PC-3 (cell line): ENCODE measurements at regions not wholly inside any gene's neighbourhood (a gene's known extent, or its start where the extent isn't known, plus 50 kb on each side); places are given as distances from the start of the nearest gene placed in this dataset.

Source experiments
- ATAC-seq: fragments of 200-7000 bp; cut with Tn5 transposase; 2 replicates; pipeline ENCODE4 v1.9.1; 2020; ENCODE audit warnings: mild to moderate bottlenecking, moderate library complexity
- BruUV-seq: library from RNA; stranded (reverse); fragments of 400-500 nt; replicated peaks from 2 replicates; lab custom pipeline; 2021; lab: Mats Ljungman, UMichigan
- CTCF ChIA-PET: fragments of 300-600 bp; sonication (Branson Sonifier 250); formaldehyde crosslinking; loops from one replicate; lab custom pipeline; 2022; ENCODE audit warnings: antibody characterized with exemption; lab: Charles Lee
- POLR2A ChIA-PET: fragments of 300-600 bp; sonication (Branson Sonifier 250); formaldehyde crosslinking; loops from one replicate; lab custom pipeline; 2022; ENCODE audit warnings: antibody characterized with exemption; ENCODE audit not compliant: unreplicated experiment; lab: Charles Lee
- DNase-seq: peaks from one replicate; pipeline ENCODE4 v3.0.0-alpha.2; 2015
- H2AFZ ChIP-seq: fragments of 300-600 bp; sonication (generic); 2 replicates; pipeline ENCODE4 v1.6.0; 2016; ENCODE audit warnings: antibody characterized with exemption, low read length
- H3F3A ChIP-seq: fragments of 300-600 bp; sonication (generic); one replicate; pipeline ENCODE4 v1.6.0; 2017; ENCODE audit warnings: antibody characterized with exemption, low read length, control low read depth, mild to moderate bottlenecking; ENCODE audit not compliant: unreplicated experiment
- H3K27ac ChIP-seq: fragments of 300-600 bp; sonication (generic); 2 replicates; pipeline ENCODE4 v1.5.1; 2016; ENCODE audit warnings: mild to moderate bottlenecking, low read length
- H3K27me3 ChIP-seq: fragments of 300-600 bp; sonication (generic); 2 replicates; pipeline ENCODE4 v1.6.1; 2016; ENCODE audit warnings: low read length, mixed read lengths
- H3K36me3 ChIP-seq: fragments of 300-600 bp; sonication (generic); 2 replicates; pipeline ENCODE4 v1.6.1; 2016; ENCODE audit warnings: low read depth, mixed run types, low read length, mixed read lengths
- H3K4me1 ChIP-seq: fragments of 300-600 bp; sonication (generic); 2 replicates; pipeline ENCODE4 v1.5.1; 2016; ENCODE audit warnings: low read length; ENCODE audit not compliant: insufficient read depth
- H3K4me2 ChIP-seq: fragments of 300-600 bp; sonication (generic); 2 replicates; pipeline ENCODE4 v1.6.0; 2016; ENCODE audit warnings: low read length
- H3K4me3 ChIP-seq: fragments of 300-600 bp; sonication (generic); 2 replicates; pipeline ENCODE4 v1.5.1; 2016; ENCODE audit warnings: mild to moderate bottlenecking, low read length, mixed read lengths
- H3K79me2 ChIP-seq: fragments of 300-600 bp; sonication (generic); 2 replicates; pipeline ENCODE4 v1.6.1; 2017; ENCODE audit warnings: low read length, mixed read lengths
- H3K9ac ChIP-seq: fragments of 300-600 bp; sonication (generic); 2 replicates; pipeline ENCODE4 v1.6.0; 2016; ENCODE audit warnings: mild to moderate bottlenecking, low read length
- H3K9me2 ChIP-seq: fragments of 300-600 bp; sonication (generic); replicated peaks from 2 replicates; pipeline ENCODE4 v1.6.1; 2016; ENCODE audit warnings: mixed run types, low read length, mixed read lengths
- H3K9me3 ChIP-seq: fragments of 300-600 bp; sonication (generic); 2 replicates; pipeline ENCODE4 v1.6.1; 2016; ENCODE audit warnings: low read length, mixed read lengths
- H4K20me1 ChIP-seq: fragments of 300-600 bp; sonication (generic); 2 replicates; pipeline ENCODE4 v1.6.1; 2016; ENCODE audit warnings: low read length, mixed read lengths
- CTCF ChIP-seq: fragments of 300-600 bp; sonication (generic); conservative IDR thresholded peaks from 2 replicates; pipeline ENCODE4 v1.5.1; 2017; ENCODE audit warnings: antibody characterized with exemption, low read depth, mild to moderate bottlenecking, low read length
- EZH2 ChIP-seq: fragments of 300-600 bp; sonication (generic); IDR thresholded peaks from one replicate; pipeline ENCODE4 v1.6.1; 2017; ENCODE audit warnings: antibody characterized with exemption, mild to moderate bottlenecking, low read length; ENCODE audit not compliant: unreplicated experiment
- EZH2phosphoT487 ChIP-seq: fragments of 300-600 bp; sonication (generic); IDR thresholded peaks from 2 replicates; pipeline ENCODE4 v1.6.1; 2018; ENCODE audit warnings: mild to moderate bottlenecking, antibody characterized with exemption, low read length, borderline replicate concordance
- intact Hi-C: fragments of 100-400 bp; cut with micrococcal nuclease; formaldehyde crosslinking; loops from 2 replicates; pipeline ENCODE4 v1.9.0; 2023

GRCh38 chr2:213220967-213221603 lies 63.2 kb upstream of the SPAG16 start:
- no peaks in the 10 kb centered on the region for H3K9me3 ChIP-seq
- no peaks in the 10 kb centered on the region for H3F3A ChIP-seq
- TF ChIP-seq EZH2 (no peak), EZH2phosphoT487 (no peak), CTCF (no peak)
- no TSS peak for BruUV-seq
- no peaks in the 10 kb centered on the region for H3K27me3 ChIP-seq
- POLR2A ChIA-PET, result no interaction called here
- no peaks in the 10 kb centered on the region for H3K36me3 ChIP-seq
- CTCF ChIA-PET, result interaction anchor here (0.7 kb wide), 1 partner anchor 330 kb away, joined by 3 read pairs; no protein-coding TSS in a partner anchor
- no peak overlapping the region for H3K4me2 ChIP-seq
- H3K9ac ChIP-seq, result no peak overlapping the region
- no peaks in the 10 kb centered on the region for H3K9me2 ChIP-seq
- H3K27ac ChIP-seq, result no peak overlapping the region
- no peaks in the 10 kb centered on the region for H4K20me1 ChIP-seq
- peaks cover 15% of the 10 kb centered on the region for H3K4me1 ChIP-seq
- no peak overlapping the region for H2AFZ ChIP-seq
- DNase-seq (no peak), ATAC-seq (no peak)
- H3K79me2 ChIP-seq, result no peaks in the 10 kb centered on the region
- intact Hi-C loops, result no loop called here
- H3K4me3 ChIP-seq, result no peak overlapping the region

GRCh38 chr2:213221957-213222356 lies 62.3 kb upstream of the SPAG16 start:
- H3K9me3 ChIP-seq, result no peaks in the 10 kb centered on the region
- no peak overlapping the region for H3K4me2 ChIP-seq
- no peaks in the 10 kb centered on the region for H3K79me2 ChIP-seq
- no peaks in the 10 kb centered on the region for H3K36me3 ChIP-seq
- H3K9me2 ChIP-seq, result no peaks in the 10 kb centered on the region
- H3K27ac ChIP-seq, result no peak overlapping the region
- no peaks in the 10 kb centered on the region for H3F3A ChIP-seq
- DNase-seq (no peak), ATAC-seq (no peak)
- TF ChIP-seq CTCF, result no peak
- TF ChIP-seq EZH2phosphoT487, result no peak
- no peak for TF ChIP-seq EZH2
- H2AFZ ChIP-seq, result no peak overlapping the region
- H3K4me3 ChIP-seq, result no peak overlapping the region
- intact Hi-C loops, result no loop called here
- CTCF ChIA-PET, result no interaction called here
- peaks cover 6% of the 10 kb centered on the region; the same call in 1 of the 2 replicates for H3K4me1 ChIP-seq
- BruUV-seq, result no TSS peak
- H4K20me1 ChIP-seq, result no peaks in the 10 kb centered on the region
- H3K27me3 ChIP-seq, result no peaks in the 10 kb centered on the region
- no peak overlapping the region for H3K9ac ChIP-seq
- POLR2A ChIA-PET, result no interaction called here

GRCh38 chr2:213224366-213224765 lies 59.9 kb upstream of the SPAG16 start:
- no peak overlapping the region for H3K9ac ChIP-seq
- H3K4me1 ChIP-seq, result 0 out of 2 replicates have a peak, but pooled peaks cover 5% of the 10 kb centered on the region
- H3K79me2 ChIP-seq, result no peaks in the 10 kb centered on the region
- CTCF ChIA-PET, result no interaction called here
- TF ChIP-seq EZH2phosphoT487, result no peak
- TF ChIP-seq EZH2, result no peak
- TF ChIP-seq CTCF, result no peak
- DNase-seq (peak; percentile 41), ATAC-seq (peak; percentile 37; the same call in 1 of the 2 replicates)
- H4K20me1 ChIP-seq, result no peaks in the 10 kb centered on the region
- no peaks in the 10 kb centered on the region for H3F3A ChIP-seq
- no peak overlapping the region for H3K27ac ChIP-seq
- POLR2A ChIA-PET, result no interaction called here
- no peak overlapping the region for H3K4me2 ChIP-seq
- no peak overlapping the region for H3K4me3 ChIP-seq
- no peaks in the 10 kb centered on the region for H3K9me3 ChIP-seq
- H3K36me3 ChIP-seq, result no peaks in the 10 kb centered on the region
- no TSS peak for BruUV-seq
- intact Hi-C loops, result no loop called here
- no peak overlapping the region for H2AFZ ChIP-seq
- H3K27me3 ChIP-seq, result no peaks in the 10 kb centered on the region
- no peaks in the 10 kb centered on the region for H3K9me2 ChIP-seq
